Right lobe of liver (tissue), 6 donors: ENCODE measurements at regions not wholly inside any gene's neighbourhood (a gene's known extent, or its start where the extent isn't known, plus 50 kb on each side); places are given as distances from the start of the nearest gene placed in this dataset.

Experiments
- ATAC-seq, 4 donors: fragments of 200-7000 bp; cut with Tn5 transposase; one replicate each; pipeline ENCODE4 v1.9.1; 2020; ENCODE audit warnings: mild to moderate bottlenecking in 4 of 4, moderate library complexity in 4 of 4
- DNase-seq, 3 donors: peaks; one replicate each; pipeline ENCODE4 v3.0.0-alpha.2; 2020
- H3K27ac ChIP-seq, 3 donors: fragments of 200-600 bp; one replicate each; pipeline ENCODE4 v1.8.0; 2022
- H3K27me3 ChIP-seq, 2 donors: fragments of 200-600 bp; one replicate each; pipeline ENCODE4 v1.8.0; 2022
- H3K36me3 ChIP-seq, 4 donors: fragments of 200-600 bp; sonication (generic) in 1 of 4; one replicate each; pipeline versions ENCODE4 v1.5.1 to v1.8.0; 2017 to 2022; ENCODE audit warnings: control low read depth in 1 of 4
- H3K4me1 ChIP-seq, 4 donors: fragments of 200-600 bp; sonication (generic) in 1 of 4; one replicate each; pipeline versions ENCODE4 v1.5.1 to v1.8.0; 2017 to 2022; ENCODE audit warnings: control low read depth in 1 of 4
- H3K4me3 ChIP-seq, 3 donors: fragments of 200-600 bp; one replicate each; pipeline ENCODE4 v1.8.0; 2022
- H3K9me3 ChIP-seq, 4 donors: fragments of 200-600 bp; sonication (generic) in 1 of 4; one replicate each; pipeline versions ENCODE4 v1.5.1 to v1.8.0; 2017 to 2022; ENCODE audit warnings: control low read depth in 1 of 4
- POLR2A ChIP-seq: fragments of 450-650 bp; IDR thresholded peaks from one replicate; pipeline ENCODE4 v1.6.1; 2017; ENCODE audit warnings: antibody characterized with exemption, mild to moderate bottlenecking
- WGBS: methylation state at CpG from one replicate; pipeline ENCODE4 v1.1.6; 2018; ENCODE audit warnings: low coverage, low lambda C conversion rate; ENCODE audit not compliant: insufficient coverage; ENCODE audit errors: missing lambda C conversion rate; 5-methylcytosine and 5-hydroxymethylcytosine counted together
- intact Hi-C, 2 donors: fragments of 100-400 bp; cut with DNase I; formaldehyde crosslinking; loops; one replicate each; pipeline versions ENCODE4 v1.11.2 to v1.14.1; 2022
- TF ChIP-seq, protein P1 (sequence below), 4 donors: fragments of 200-600 bp in 3 of 4; fragments of 450-650 bp in 1 of 4; IDR thresholded peaks; one replicate each; pipeline versions ENCODE4 v1.5.1 to v1.8.0; 2016 to 2022; ENCODE audit warnings: antibody characterized with exemption in 4 of 4, mild to moderate bottlenecking in 2 of 4
- donor health status: DM: no; HTN: yes; CAD: no.
- donor health status: DM: no; HTN: no; CAD: no.
- donor health status: DM: no; HTN: no; CAD: no.
- donor health status: DM: no; HTN: yes; CAD: no.
- donor health status: DM: no; HTN: yes; CAD: no.

DNA sequence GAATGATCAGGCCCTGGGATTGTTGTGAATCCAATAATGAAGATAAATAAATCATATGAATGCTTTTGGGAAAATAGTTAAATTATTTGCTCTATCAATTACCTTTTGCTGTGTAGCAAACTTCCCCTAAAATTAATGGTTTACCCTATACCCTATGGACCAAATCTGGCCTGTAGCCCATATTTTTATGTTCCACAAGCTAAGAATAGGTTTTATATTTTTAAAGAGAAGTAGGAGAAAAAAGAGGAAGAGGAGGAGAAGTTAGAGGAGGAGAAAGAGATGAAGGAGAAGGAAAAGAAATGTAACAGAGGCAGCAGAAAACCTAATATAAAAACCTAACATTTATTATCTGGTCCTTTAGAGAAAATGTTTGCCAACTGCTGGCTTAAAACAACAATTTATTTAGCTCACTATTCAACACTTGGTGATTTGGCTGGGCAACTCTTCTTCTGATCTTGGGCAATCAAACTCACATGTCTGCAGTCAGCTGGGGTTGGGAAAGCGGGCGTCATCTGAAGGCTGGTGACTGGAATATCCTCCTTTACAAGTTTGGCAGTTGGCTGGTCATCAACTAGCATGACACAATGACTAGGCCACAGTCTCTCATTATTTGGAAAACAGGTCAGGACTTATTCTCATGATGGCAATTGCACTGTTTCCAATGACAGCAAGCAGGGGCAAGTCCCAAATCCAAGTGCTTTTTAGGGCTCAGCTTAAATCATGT, 522.9 kb downstream of the RASEF start:
- no peak overlapping the region for H3K4me3 ChIP-seq
- DNase-seq (peak; percentile 73 to 80 (median 76)), ATAC-seq (peak; percentile 71 to 99 (median 90))
- no peaks in the 10 kb centered on the region for H3K27me3 ChIP-seq
- H3K36me3 ChIP-seq = no peaks in the 10 kb centered on the region
- peaks cover 0 to 9% (median 0%) of the 10 kb centered on the region in 4 donors for H3K4me1 ChIP-seq
- 32% methylated on average over 2 of the region's 2 CpGs for WGBS
- no peaks in the 10 kb centered on the region for H3K9me3 ChIP-seq
- TF ChIP-seq, protein P1, sequence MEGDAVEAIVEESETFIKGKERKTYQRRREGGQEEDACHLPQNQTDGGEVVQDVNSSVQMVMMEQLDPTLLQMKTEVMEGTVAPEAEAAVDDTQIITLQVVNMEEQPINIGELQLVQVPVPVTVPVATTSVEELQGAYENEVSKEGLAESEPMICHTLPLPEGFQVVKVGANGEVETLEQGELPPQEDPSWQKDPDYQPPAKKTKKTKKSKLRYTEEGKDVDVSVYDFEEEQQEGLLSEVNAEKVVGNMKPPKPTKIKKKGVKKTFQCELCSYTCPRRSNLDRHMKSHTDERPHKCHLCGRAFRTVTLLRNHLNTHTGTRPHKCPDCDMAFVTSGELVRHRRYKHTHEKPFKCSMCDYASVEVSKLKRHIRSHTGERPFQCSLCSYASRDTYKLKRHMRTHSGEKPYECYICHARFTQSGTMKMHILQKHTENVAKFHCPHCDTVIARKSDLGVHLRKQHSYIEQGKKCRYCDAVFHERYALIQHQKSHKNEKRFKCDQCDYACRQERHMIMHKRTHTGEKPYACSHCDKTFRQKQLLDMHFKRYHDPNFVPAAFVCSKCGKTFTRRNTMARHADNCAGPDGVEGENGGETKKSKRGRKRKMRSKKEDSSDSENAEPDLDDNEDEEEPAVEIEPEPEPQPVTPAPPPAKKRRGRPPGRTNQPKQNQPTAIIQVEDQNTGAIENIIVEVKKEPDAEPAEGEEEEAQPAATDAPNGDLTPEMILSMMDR (IDR thresholded peaks at IDR 0.05) = no peak
- no peak for TF ChIP-seq POLR2A
- H3K27ac ChIP-seq = peak overlapping the region in 2 of 3 donors; percentile 25 to 54
- intact Hi-C loops = loop anchor here in 1 of 2 donors (10.0 kb wide), 1 partner anchor 65 kb away; no protein-coding TSS in a partner anchor

- Histone ChIP-seq H3K4me3 (no peak overlapping the region), H3K27ac (no peak overlapping the region), H3K4me1 (peaks cover 0 to 9% (median 0%) of the 10 kb centered on the region in 4 donors), H3K9me3 (no peaks in the 10 kb centered on the region), H3K27me3 (no peaks in the 10 kb centered on the region), H3K36me3 (no peaks in the 10 kb centered on the region)
- no peak for ATAC-seq
- TF ChIP-seq, protein P1 (IDR thresholded peaks at IDR 0.05) = no peak
- TF ChIP-seq POLR2A = no peak
- intact Hi-C loops = no loop called here
- no peak for DNase-seq
Measured at GRCh38 chr9:82543726-82544125, 519.2 kb downstream of the RASEF start.

DNA sequence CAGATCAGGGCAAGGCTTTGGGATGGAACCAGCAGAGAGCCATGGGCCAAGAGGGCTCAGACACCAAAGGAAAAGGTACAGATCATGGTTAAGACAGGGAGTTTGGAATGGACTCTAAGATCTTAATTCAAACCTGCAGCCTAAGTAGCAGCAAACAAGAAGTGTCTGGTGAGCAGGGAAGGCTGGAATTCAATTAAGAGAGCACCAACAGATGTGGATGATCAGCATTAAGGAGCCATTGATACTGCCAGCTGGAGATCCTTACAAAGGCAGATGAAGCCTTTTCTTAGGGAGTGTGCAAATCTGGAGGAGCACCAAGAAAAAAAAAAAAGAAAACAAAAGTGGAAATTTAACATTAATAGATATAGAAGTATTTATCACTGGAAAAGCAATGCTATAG, 516.8 kb downstream of the RASEF start:
- no peaks in the 10 kb centered on the region for H3K36me3 ChIP-seq
- no peak for DNase-seq
- TF ChIP-seq, protein P1 (IDR thresholded peaks at IDR 0.05) = no peak
- no peaks in the 10 kb centered on the region for H3K9me3 ChIP-seq
- intact Hi-C loops = no loop called here
- no peak overlapping the region for H3K27ac ChIP-seq
- no peak overlapping the region for H3K4me3 ChIP-seq
- ATAC-seq = no peak
- H3K27me3 ChIP-seq = no peaks in the 10 kb centered on the region
- H3K4me1 ChIP-seq = no peaks in the 10 kb centered on the region

GRCh38 chr9:82547995-82548394, 514.9 kb downstream of the RASEF start:
- Histone ChIP-seq H3K9me3 (no peaks in the 10 kb centered on the region), H3K4me1 (no peaks in the 10 kb centered on the region), H3K27ac (no peak overlapping the region), H3K27me3 (no peaks in the 10 kb centered on the region), H3K4me3 (no peak overlapping the region), H3K36me3 (no peaks in the 10 kb centered on the region)
- 92% methylated on average over 1 of the region's 1 CpG for WGBS
- ATAC-seq (no peak), DNase-seq (no peak)
- no peak for TF ChIP-seq POLR2A
- TF ChIP-seq, protein P1 (IDR thresholded peaks at IDR 0.05) = no peak
- intact Hi-C loops = no loop called here
